ENCODE measurements at regions not wholly inside any gene's neighbourhood (a gene's known extent, or its start where the extent isn't known, plus 50 kb on each side); places are given as distances from the start of the nearest gene placed in this dataset.

- no peak for ATAC-seq (replicated peaks)
- Mint-ChIP-seq H3K9me3 (no peaks in the 10 kb centered on the region), H3K27ac (no peak overlapping the region), H3K36me3 (ENCODE audit: low read depth) (no peaks in the 10 kb centered on the region), H3K4me1 (no peaks in the 10 kb centered on the region), H3K27me3 (peaks cover 10% of the 10 kb centered on the region), H3K4me3 (no peak overlapping the region)
Observed at GRCh38 chr9:14501366-14501765, 187.4 kb upstream of the NFIB start.

- Mint-ChIP-seq H3K27me3 (peaks cover 7% of the 10 kb centered on the region), H3K36me3 (ENCODE audit: low read depth) (no peaks in the 10 kb centered on the region), H3K27ac (no peak overlapping the region), H3K4me1 (no peaks in the 10 kb centered on the region), H3K9me3 (no peaks in the 10 kb centered on the region), H3K4me3 (no peak overlapping the region)
- no peak for ATAC-seq (replicated peaks)
Observed at GRCh38 chr9:14500705-14501104, 186.8 kb upstream of the NFIB start.

- Mint-ChIP-seq H3K4me1 (no peaks in the 10 kb centered on the region), H3K27me3 (peaks cover 4% of the 10 kb centered on the region), H3K36me3 (ENCODE audit: low read depth) (no peaks in the 10 kb centered on the region), H3K27ac (no peak overlapping the region), H3K4me3 (no peak overlapping the region), H3K9me3 (no peaks in the 10 kb centered on the region)
- ATAC-seq (replicated peaks) = no peak
Observed at GRCh38 chr9:14499976-14500375, 186.0 kb upstream of the NFIB start.

GRCh38 chr9:14498824-14499223 is 184.9 kb upstream of the NFIB start:
- peaks cover 3% of the 10 kb centered on the region for H3K27me3 Mint-ChIP-seq
- H3K36me3 Mint-ChIP-seq (ENCODE audit: low read depth) = no peaks in the 10 kb centered on the region
- H3K4me3 Mint-ChIP-seq = no peak overlapping the region
- no peaks in the 10 kb centered on the region for H3K9me3 Mint-ChIP-seq
- H3K27ac Mint-ChIP-seq = no peak overlapping the region
- H3K4me1 Mint-ChIP-seq = no peaks in the 10 kb centered on the region
- ATAC-seq (replicated peaks) = no peak

GRCh38 chr9:14497476-14497875 is 183.5 kb upstream of the NFIB start:
- H3K36me3 Mint-ChIP-seq (ENCODE audit: low read depth) = no peaks in the 10 kb centered on the region
- H3K4me1 Mint-ChIP-seq = no peaks in the 10 kb centered on the region
- ATAC-seq (replicated peaks) = no peak
- no peak overlapping the region for H3K27ac Mint-ChIP-seq
- H3K4me3 Mint-ChIP-seq = no peak overlapping the region
- no peaks in the 10 kb centered on the region for H3K27me3 Mint-ChIP-seq
- no peaks in the 10 kb centered on the region for H3K9me3 Mint-ChIP-seq

- Mint-ChIP-seq H3K27ac (no peak overlapping the region), H3K4me3 (no peak overlapping the region), H3K27me3 (peaks cover 3% of the 10 kb centered on the region), H3K9me3 (no peaks in the 10 kb centered on the region), H3K36me3 (ENCODE audit: low read depth) (no peaks in the 10 kb centered on the region), H3K4me1 (no peaks in the 10 kb centered on the region)
- ATAC-seq (replicated peaks) = no peak
Observed at GRCh38 chr9:14488421-14489190, 174.7 kb upstream of the NFIB start.

GRCh38 chr9:14487547-14488185 is 173.7 kb upstream of the NFIB start:
- Mint-ChIP-seq H3K27ac (no peak overlapping the region), H3K4me1 (no peaks in the 10 kb centered on the region), H3K27me3 (peaks cover 5% of the 10 kb centered on the region), H3K9me3 (no peaks in the 10 kb centered on the region), H3K4me3 (no peak overlapping the region), H3K36me3 (ENCODE audit: low read depth) (no peaks in the 10 kb centered on the region)
- ATAC-seq (replicated peaks) = no peak

- no peaks in the 10 kb centered on the region for H3K36me3 Mint-ChIP-seq (ENCODE audit: low read depth)
- peaks cover 17% of the 10 kb centered on the region for H3K27me3 Mint-ChIP-seq
- H3K9me3 Mint-ChIP-seq = peaks cover 3% of the 10 kb centered on the region
- no peak overlapping the region for H3K4me3 Mint-ChIP-seq
- no peaks in the 10 kb centered on the region for H3K4me1 Mint-ChIP-seq
- no peak for ATAC-seq (replicated peaks)
- no peak overlapping the region for H3K27ac Mint-ChIP-seq
Observed at GRCh38 chr9:14485366-14485765, 171.4 kb upstream of the NFIB start.

- Mint-ChIP-seq H3K4me1 (no peaks in the 10 kb centered on the region), H3K4me3 (no peak overlapping the region), H3K36me3 (ENCODE audit: low read depth) (no peaks in the 10 kb centered on the region), H3K9me3 (peaks cover 3% of the 10 kb centered on the region), H3K27me3 (peaks cover 23% of the 10 kb centered on the region), H3K27ac (no peak overlapping the region)
- no peak for ATAC-seq (replicated peaks)
Observed at GRCh38 chr9:14482856-14483255, 168.9 kb upstream of the NFIB start.

- no peak for ATAC-seq (replicated peaks)
- Mint-ChIP-seq H3K9me3 (peaks cover 3% of the 10 kb centered on the region), H3K4me1 (no peaks in the 10 kb centered on the region), H3K4me3 (no peak overlapping the region), H3K27ac (no peak overlapping the region), H3K27me3 (peaks cover 20% of the 10 kb centered on the region), H3K36me3 (ENCODE audit: low read depth) (no peaks in the 10 kb centered on the region)
Observed at GRCh38 chr9:14480526-14480925, 166.6 kb upstream of the NFIB start.

- Mint-ChIP-seq H3K27ac (no peak overlapping the region), H3K27me3 (peaks cover 20% of the 10 kb centered on the region), H3K4me1 (no peaks in the 10 kb centered on the region), H3K36me3 (ENCODE audit: low read depth) (no peaks in the 10 kb centered on the region), H3K4me3 (no peak overlapping the region), H3K9me3 (peaks cover 3% of the 10 kb centered on the region)
- no peak for ATAC-seq (replicated peaks)
Observed at GRCh38 chr9:14479163-14479560, 165.2 kb upstream of the NFIB start.

- Mint-ChIP-seq H3K9me3 (peaks cover 3% of the 10 kb centered on the region), H3K4me3 (no peak overlapping the region), H3K27ac (no peak overlapping the region), H3K36me3 (ENCODE audit: low read depth) (no peaks in the 10 kb centered on the region), H3K4me1 (no peaks in the 10 kb centered on the region), H3K27me3 (peaks cover 20% of the 10 kb centered on the region)
- ATAC-seq (replicated peaks) = no peak
Observed at GRCh38 chr9:14478175-14479162, 164.5 kb upstream of the NFIB start.

- Mint-ChIP-seq H3K4me1 (no peaks in the 10 kb centered on the region), H3K9me3 (no peaks in the 10 kb centered on the region), H3K27ac (no peak overlapping the region), H3K4me3 (no peak overlapping the region), H3K27me3 (peaks cover 8% of the 10 kb centered on the region), H3K36me3 (ENCODE audit: low read depth) (no peaks in the 10 kb centered on the region)
- no peak for ATAC-seq (replicated peaks)
Observed at GRCh38 chr9:14471041-14471440, 157.1 kb upstream of the NFIB start.

- Mint-ChIP-seq H3K27me3 (peaks cover 12% of the 10 kb centered on the region), H3K4me3 (no peak overlapping the region), H3K9me3 (no peaks in the 10 kb centered on the region), H3K36me3 (ENCODE audit: low read depth) (no peaks in the 10 kb centered on the region), H3K4me1 (no peaks in the 10 kb centered on the region), H3K27ac (no peak overlapping the region)
- ATAC-seq (replicated peaks) = no peak
Observed at GRCh38 chr9:14467675-14468374, 153.9 kb upstream of the NFIB start.
